K562 (cell line): ENCODE measurements at regions not wholly inside any gene's neighbourhood (a gene's known extent, or its start where the extent isn't known, plus 50 kb on each side); places are given as distances from the start of the nearest gene placed in this dataset.

Source experiments
- ATAC-seq: fragments of 200-7000 bp; cut with Tn5 transposase; 3 replicates; pipeline ENCODE4 v1.9.1; 2020; ENCODE audit warnings: moderate library complexity
- BruUV-seq: library from RNA; stranded (reverse); fragments of 400-500 nt; replicated peaks from 2 replicates; lab custom pipeline; 2021; lab: Mats Ljungman, UMichigan
- CTCF ChIA-PET: fragments of 300-600 bp; formaldehyde crosslinking; extraction: SDS; loops from one replicate; lab custom pipeline; 2021; ENCODE audit warnings: low intra/inter-chr PET ratio; lab: Yijun Ruan, JAX
- POLR2A ChIA-PET: fragments of 300-600, 350-650 bp; sonication (Branson Sonifier 250); formaldehyde crosslinking; extraction: SDS; loops from one replicate; lab custom pipeline; 2021; ENCODE audit warnings: antibody characterized with exemption, inconsistent platforms; lab: Yijun Ruan, JAX
- DNase-seq, 4 experiments: peaks; one replicate each; pipeline versions ENCODE4 v3.0.0 to v3.0.0-alpha.2; 2011 to 2018; ENCODE audit warnings: low spot score in 3 of 4, mixed read lengths in 3 of 4; ENCODE audit errors: extremely low read depth in 1 of 4
- FAIRE-seq: peaks from 2 replicates; lab custom pipeline; 2011; peaks lifted over from hg19 to GRCh38; lab: Jason Lieb, UNC
- H2AFZ ChIP-seq: 2 replicates; pipeline ENCODE4 v1.6.0; 2011; ENCODE audit warnings: low read depth, low read length, control low read depth, inconsistent platforms
- H3K27ac ChIP-seq: fragments of 200-600 bp; 3 replicates; pipeline ENCODE4 v1.8.0; 2011; ENCODE audit warnings: low read depth, mild to moderate bottlenecking, control low read depth, inconsistent platforms, low read length, moderate library complexity, mixed read lengths; ENCODE audit errors: extremely low read depth
- H3K27me3 ChIP-seq, 2 experiments: fragments of 300-600 bp in 1 of 2; 2 replicates in 1 of 2; 3 replicates in 1 of 2; pipeline versions ENCODE4 v1.6.0 to v1.8.0; 2011; ENCODE audit warnings: inconsistent platforms in 2 of 2, low read length in 2 of 2, mild to moderate bottlenecking in 1 of 2, mixed read lengths in 1 of 2, moderate library complexity in 1 of 2; ENCODE audit not compliant: control insufficient read depth in 2 of 2, insufficient read depth in 2 of 2
- H3K36me3 ChIP-seq: fragments of 300-600 bp; 3 replicates; pipeline ENCODE4 v1.8.0; 2011; ENCODE audit warnings: mild to moderate bottlenecking, low read length, inconsistent platforms; ENCODE audit not compliant: control insufficient read depth, insufficient read depth
- H3K4me1 ChIP-seq, 2 experiments: fragments of 200-600 bp in 1 of 2; replicated peaks in 1 of 2; 2 replicates in 1 of 2; 3 replicates in 1 of 2; pipeline versions ENCODE4 v1.5.1 to v1.8.0; 2011; ENCODE audit warnings: inconsistent platforms in 2 of 2, low read length in 2 of 2, mild to moderate bottlenecking in 1 of 2, mixed read lengths in 1 of 2, moderate library complexity in 1 of 2; ENCODE audit not compliant: control insufficient read depth in 2 of 2, insufficient read depth in 2 of 2
- H3K4me2 ChIP-seq: 2 replicates; pipeline ENCODE4 v1.6.1; 2011; ENCODE audit warnings: low read length, control low read depth, inconsistent platforms, mixed read lengths; ENCODE audit not compliant: insufficient read depth
- H3K4me3 ChIP-seq: fragments of 200-600 bp; sonication (generic), shearing (Covaris generic); 2 replicates; pipeline ENCODE4 v1.5.1; 2016; ENCODE audit warnings: control low read depth, inconsistent platforms
- H3K79me2 ChIP-seq: fragments of 200-600 bp; 3 replicates; pipeline ENCODE4 v1.8.0; 2011; ENCODE audit warnings: low read length, inconsistent platforms; ENCODE audit not compliant: control insufficient read depth, insufficient read depth
- H3K9ac ChIP-seq, 2 experiments: 2 replicates each; pipeline versions ENCODE4 v1.6.0 to v1.6.1; 2011; ENCODE audit warnings: low read depth in 2 of 2, low read length in 2 of 2, control low read depth in 1 of 2, inconsistent platforms in 1 of 2, mild to moderate bottlenecking in 1 of 2, mixed read lengths in 1 of 2; ENCODE audit not compliant: insufficient read depth in 1 of 2
- H3K9me1 ChIP-seq: one replicate; pipeline ENCODE4 v1.6.0; 2011; ENCODE audit warnings: inconsistent platforms, mild to moderate bottlenecking, low read length, moderate library complexity; ENCODE audit not compliant: control insufficient read depth, insufficient read depth
- H3K9me3 ChIP-seq: replicated peaks from 2 replicates; pipeline ENCODE4 v1.5.1; 2011; ENCODE audit warnings: low read depth, low read length, inconsistent platforms; ENCODE audit not compliant: control insufficient read depth, insufficient read depth
- H4K20me1 ChIP-seq: replicated peaks from 2 replicates; pipeline ENCODE4 v1.6.1; 2011; ENCODE audit warnings: low read length, inconsistent platforms, mixed read lengths; ENCODE audit not compliant: control insufficient read depth, insufficient read depth
- BDP1 ChIP-seq: IDR thresholded peaks from 3 replicates; pipeline ENCODE4 v1.6.1; 2011; ENCODE audit not compliant: insufficient read length, insufficient read depth
- CEBPB ChIP-seq: fragments of 450-650 bp; IDR thresholded peaks from 2 replicates; pipeline ENCODE4 v1.6.1; 2016; ENCODE audit warnings: missing genetic modification characterization, missing compliant biosample characterization
- DACH1 ChIP-seq: fragments of 450-650 bp; IDR thresholded peaks from 2 replicates; pipeline ENCODE4 v1.6.1; 2018; ENCODE audit not compliant: partially characterized antibody
- HDAC3 ChIP-seq: fragments of 450-650 bp; IDR thresholded peaks from 2 replicates; pipeline ENCODE4 v1.6.1; 2018; ENCODE audit warnings: borderline replicate concordance, mild to moderate bottlenecking, moderate library complexity; ENCODE audit not compliant: partially characterized antibody
- HMGXB4 ChIP-seq: sonication (generic); formaldehyde crosslinking; IDR thresholded peaks from 2 replicates; pipeline ENCODE4 v1.8.1; 2023; ENCODE audit warnings: mild to moderate bottlenecking, missing genetic modification reagents
- PATZ1 ChIP-seq: fragments of 250-450 bp; sonication (Bioruptor Pico); IDR thresholded peaks from 2 replicates; pipeline ENCODE4 v1.5.0; 2020; ENCODE audit warnings: mild to moderate bottlenecking, borderline replicate concordance
- RBM17 ChIP-seq: fragments of 200-400 bp; formaldehyde crosslinking; IDR thresholded peaks from 2 replicates; pipeline ENCODE4 v1.6.1; 2017; ENCODE audit warnings: low read depth, mild to moderate bottlenecking, low read length, borderline replicate concordance
- TCF15 ChIP-seq: fragments of 250-450 bp; sonication (Bioruptor Pico); IDR thresholded peaks from 2 replicates; pipeline ENCODE4 v1.8.0; 2022; ENCODE audit warnings: moderate library complexity, mild to moderate bottlenecking, inconsistent platforms
- ZSCAN29 ChIP-seq: fragments of 450-650 bp; IDR thresholded peaks from 2 replicates; pipeline ENCODE4 v1.6.1; 2017
- WGBS: fragments of 100-300 bp; shearing (Covaris generic); methylation state at CpG from one replicate; pipeline ENCODE4 v1.1.6; 2016; ENCODE audit warnings: low coverage, mixed read lengths; ENCODE audit not compliant: insufficient coverage; ENCODE audit errors: missing lambda C conversion rate; 5-methylcytosine and 5-hydroxymethylcytosine counted together
- in situ Hi-C: fragments of 300-500 bp; cut with MboI; formaldehyde crosslinking; loops from 4 replicates; pipeline ENCODE4 v1.15.0; 2018; ENCODE audit warnings: inconsistent platforms, mixed read lengths
- intact Hi-C: fragments of 100-400 bp; cut with micrococcal nuclease; formaldehyde crosslinking; loops from 2 replicates; pipeline ENCODE4 v1.14.2; 2022

- in situ Hi-C loops, result no loop called here
- ATAC-seq (no peak), DNase-seq (no peak)
- Histone ChIP-seq H3K4me2 (no peak overlapping the region), H3K27me3 (no peaks in the 10 kb centered on the region; a peak in 1 of 5 replicates), H3K9me1 (no peaks in the 10 kb centered on the region), H4K20me1 (no peaks in the 10 kb centered on the region), H2AFZ (no peak overlapping the region), H3K4me1 (no peaks in the 10 kb centered on the region), H3K9me3 (no peaks in the 10 kb centered on the region), H3K9ac (no peak overlapping the region), H3K79me2 (no peaks in the 10 kb centered on the region), H3K36me3 (no peaks in the 10 kb centered on the region), H3K27ac (no peak overlapping the region), H3K4me3 (no peak overlapping the region)
- CTCF ChIA-PET, result no interaction called here
- intact Hi-C loops, result no loop called here
- 0% methylated on average over 11 of the region's 11 CpGs for WGBS
- BruUV-seq, result no TSS peak
- POLR2A ChIA-PET, result no interaction called here
- TF ChIP-seq DACH1, result no peak
- TF ChIP-seq HMGXB4 (CRISPR knock-in tag), result no peak
- no peak for TF ChIP-seq TCF15
- no peak for TF ChIP-seq BDP1
- no peak for TF ChIP-seq PATZ1 (CRISPR knock-in tag)
- no peak for TF ChIP-seq CEBPB (tag)
- TF ChIP-seq HDAC3, result no peak
- no peak for TF ChIP-seq RBM17
- TF ChIP-seq ZSCAN29, result no peak
- TF ChIP-seq, all 486 proteins: peak for 0
- no peak for FAIRE-seq
Observed at GRCh38 chr16:73185737-73186136, 137.8 kb upstream of the ZFHX3 start.
